ENCODE measurements at regions not wholly inside any gene's neighbourhood (a gene's known extent, or its start where the extent isn't known, plus 50 kb on each side); places are given as distances from the start of the nearest gene placed in this dataset.

DNA sequence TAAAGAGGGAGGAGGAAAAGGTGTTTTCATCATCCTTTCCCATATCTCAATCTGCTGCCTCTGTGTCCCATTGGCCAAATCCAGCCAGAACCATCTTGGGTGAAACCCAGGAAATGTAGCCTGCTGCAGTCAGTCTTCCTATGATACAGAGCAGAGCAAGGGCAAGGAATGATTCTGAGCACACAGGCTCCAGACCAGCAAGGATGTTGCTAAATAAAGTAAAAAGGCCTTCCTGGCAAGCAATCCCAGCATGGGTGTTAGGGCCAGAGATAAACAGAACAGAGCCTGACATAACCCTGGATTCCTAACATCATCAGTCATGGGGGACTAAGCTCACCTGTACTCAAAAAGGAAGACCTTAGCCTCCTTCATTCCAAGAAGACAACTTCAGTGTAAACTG, 90.7 kb upstream of the AGTR1 start:
- TF ChIP-seq, protein P1, sequence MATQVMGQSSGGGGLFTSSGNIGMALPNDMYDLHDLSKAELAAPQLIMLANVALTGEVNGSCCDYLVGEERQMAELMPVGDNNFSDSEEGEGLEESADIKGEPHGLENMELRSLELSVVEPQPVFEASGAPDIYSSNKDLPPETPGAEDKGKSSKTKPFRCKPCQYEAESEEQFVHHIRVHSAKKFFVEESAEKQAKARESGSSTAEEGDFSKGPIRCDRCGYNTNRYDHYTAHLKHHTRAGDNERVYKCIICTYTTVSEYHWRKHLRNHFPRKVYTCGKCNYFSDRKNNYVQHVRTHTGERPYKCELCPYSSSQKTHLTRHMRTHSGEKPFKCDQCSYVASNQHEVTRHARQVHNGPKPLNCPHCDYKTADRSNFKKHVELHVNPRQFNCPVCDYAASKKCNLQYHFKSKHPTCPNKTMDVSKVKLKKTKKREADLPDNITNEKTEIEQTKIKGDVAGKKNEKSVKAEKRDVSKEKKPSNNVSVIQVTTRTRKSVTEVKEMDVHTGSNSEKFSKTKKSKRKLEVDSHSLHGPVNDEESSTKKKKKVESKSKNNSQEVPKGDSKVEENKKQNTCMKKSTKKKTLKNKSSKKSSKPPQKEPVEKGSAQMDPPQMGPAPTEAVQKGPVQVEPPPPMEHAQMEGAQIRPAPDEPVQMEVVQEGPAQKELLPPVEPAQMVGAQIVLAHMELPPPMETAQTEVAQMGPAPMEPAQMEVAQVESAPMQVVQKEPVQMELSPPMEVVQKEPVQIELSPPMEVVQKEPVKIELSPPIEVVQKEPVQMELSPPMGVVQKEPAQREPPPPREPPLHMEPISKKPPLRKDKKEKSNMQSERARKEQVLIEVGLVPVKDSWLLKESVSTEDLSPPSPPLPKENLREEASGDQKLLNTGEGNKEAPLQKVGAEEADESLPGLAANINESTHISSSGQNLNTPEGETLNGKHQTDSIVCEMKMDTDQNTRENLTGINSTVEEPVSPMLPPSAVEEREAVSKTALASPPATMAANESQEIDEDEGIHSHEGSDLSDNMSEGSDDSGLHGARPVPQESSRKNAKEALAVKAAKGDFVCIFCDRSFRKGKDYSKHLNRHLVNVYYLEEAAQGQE (IDR thresholded peaks at IDR 0.05; ENCODE audit: low read depth): no peak
- TF ChIP-seq CEBPB (IDR thresholded peaks at IDR 0.05) (no peak), EP300 (IDR thresholded peaks at IDR 0.05; ENCODE audit: borderline replicate concordance) (no peak), MAX (IDR thresholded peaks at IDR 0.05) (no peak), EGR1 (IDR thresholded peaks at IDR 0.05) (no peak), TCF12 (IDR thresholded peaks at IDR 0.05; ENCODE audit: low read depth) (no peak), YY1 (IDR thresholded peaks at IDR 0.05; ENCODE audit: low read depth) (no peak), RAD21 (IDR thresholded peaks at IDR 0.05; ENCODE audit: low read depth) (no peak), CREB1 (IDR thresholded peaks at IDR 0.05; ENCODE audit: low read depth) (no peak), TAF1 (IDR thresholded peaks at IDR 0.05; ENCODE audit: low read depth) (no peak), TEAD4 (IDR thresholded peaks at IDR 0.05) (no peak), FOXM1 (IDR thresholded peaks at IDR 0.05; ENCODE audit: borderline replicate concordance, low read depth) (no peak)
- TF ChIP-seq, protein P2, sequence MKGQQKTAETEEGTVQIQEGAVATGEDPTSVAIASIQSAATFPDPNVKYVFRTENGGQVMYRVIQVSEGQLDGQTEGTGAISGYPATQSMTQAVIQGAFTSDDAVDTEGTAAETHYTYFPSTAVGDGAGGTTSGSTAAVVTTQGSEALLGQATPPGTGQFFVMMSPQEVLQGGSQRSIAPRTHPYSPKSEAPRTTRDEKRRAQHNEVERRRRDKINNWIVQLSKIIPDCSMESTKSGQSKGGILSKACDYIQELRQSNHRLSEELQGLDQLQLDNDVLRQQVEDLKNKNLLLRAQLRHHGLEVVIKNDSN (IDR thresholded peaks at IDR 0.05): no peak
